Prostate gland (tissue), 2 donors: ENCODE measurements at regions not wholly inside any gene's neighbourhood (a gene's known extent, or its start where the extent isn't known, plus 50 kb on each side); places are given as distances from the start of the nearest gene placed in this dataset.

Experiments used
- DNase-seq: peaks from one replicate; pipeline ENCODE4 v3.0.0-alpha.2; 2019; ENCODE audit warnings: low spot score
- H3K27ac ChIP-seq, 2 donors: fragments of 200-600 bp; sonication (generic); 2 replicates each; pipeline ENCODE4 v1.5.1; 2017 to 2019
- H3K27me3 ChIP-seq: fragments of 200-600 bp; sonication (generic); replicated peaks from 2 replicates; pipeline ENCODE4 v1.5.1; 2019; ENCODE audit not compliant: insufficient read depth
- H3K36me3 ChIP-seq, 2 donors: fragments of 200-600 bp; sonication (generic); 1 replicate in 1 of 2; 2 replicates in 1 of 2; pipeline versions ENCODE4 v1.5.1 to v1.8.1; 2017 to 2019
- H3K4me1 ChIP-seq: fragments of 200-600 bp; sonication (generic); replicated peaks from 2 replicates; pipeline ENCODE4 v1.5.1; 2019
- H3K4me3 ChIP-seq, 2 donors: fragments of 200-600 bp; sonication (generic); 2 replicates each; pipeline ENCODE4 v1.5.1; 2017 to 2019
- H3K9me3 ChIP-seq: fragments of 200-600 bp; sonication (generic); 2 replicates; pipeline ENCODE4 v1.5.1; 2017
- POLR2A ChIP-seq: fragments of 450-650 bp; IDR thresholded peaks from one replicate; pipeline ENCODE4 v1.6.1; 2016; ENCODE audit warnings: antibody characterized with exemption, mild to moderate bottlenecking
- POLR2AphosphoS5 ChIP-seq: sonication (generic); formaldehyde crosslinking; IDR thresholded peaks from one replicate; pipeline ENCODE4 v1.6.1; 2017; ENCODE audit warnings: antibody characterized with exemption
- WGBS: methylation state at CpG from one replicate; pipeline ENCODE4 v1.1.5; 2018; 5-methylcytosine and 5-hydroxymethylcytosine counted together
- intact Hi-C: fragments of 100-400 bp; cut with DNase I; formaldehyde crosslinking; loops from one replicate; pipeline ENCODE4 v1.14.2; 2022
- TF ChIP-seq, protein P1 (sequence below), 4 experiments: fragments of 200-600 bp in 2 of 4; fragments of 450-650 bp in 2 of 4; sonication (generic) in 2 of 4; IDR thresholded peaks; 1 replicate in 3 of 4; 2 replicates in 1 of 4; pipeline ENCODE4 v1.5.1; 2016 to 2019; ENCODE audit warnings: antibody characterized with exemption in 4 of 4, mild to moderate bottlenecking in 2 of 4, moderate library complexity in 2 of 4

DNA sequence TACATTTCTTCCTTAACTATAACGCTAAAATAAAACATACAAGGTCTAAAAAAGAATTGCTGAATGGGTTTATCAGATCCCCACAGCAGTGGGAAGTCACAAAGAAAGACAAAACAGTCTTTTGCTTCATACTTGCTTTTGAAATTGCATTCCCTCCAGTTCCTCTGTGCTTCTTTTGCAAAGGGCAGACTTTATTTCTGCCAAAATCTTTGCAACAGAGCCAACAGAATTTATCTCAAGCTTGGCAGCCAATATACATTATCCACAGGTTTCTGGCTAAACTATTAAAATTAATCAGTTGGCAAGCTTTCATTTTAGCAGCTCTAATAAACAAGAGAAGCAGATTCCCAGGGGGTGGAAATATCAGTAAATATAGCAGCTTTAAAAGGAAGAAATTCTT, 378.9 kb upstream of the CA10 start:
- Histone ChIP-seq H3K27me3 (no peaks in the 10 kb centered on the region), H3K27ac (no peak overlapping the region), H3K9me3 (no peaks in the 10 kb centered on the region), H3K36me3 (no peaks in the 10 kb centered on the region), H3K4me1 (no peaks in the 10 kb centered on the region), H3K4me3 (no peak overlapping the region)
- 7% methylated on average over 1 of the region's 1 CpG for WGBS
- DNase-seq: no peak
- no peak for TF ChIP-seq POLR2A
- TF ChIP-seq, protein P1, sequence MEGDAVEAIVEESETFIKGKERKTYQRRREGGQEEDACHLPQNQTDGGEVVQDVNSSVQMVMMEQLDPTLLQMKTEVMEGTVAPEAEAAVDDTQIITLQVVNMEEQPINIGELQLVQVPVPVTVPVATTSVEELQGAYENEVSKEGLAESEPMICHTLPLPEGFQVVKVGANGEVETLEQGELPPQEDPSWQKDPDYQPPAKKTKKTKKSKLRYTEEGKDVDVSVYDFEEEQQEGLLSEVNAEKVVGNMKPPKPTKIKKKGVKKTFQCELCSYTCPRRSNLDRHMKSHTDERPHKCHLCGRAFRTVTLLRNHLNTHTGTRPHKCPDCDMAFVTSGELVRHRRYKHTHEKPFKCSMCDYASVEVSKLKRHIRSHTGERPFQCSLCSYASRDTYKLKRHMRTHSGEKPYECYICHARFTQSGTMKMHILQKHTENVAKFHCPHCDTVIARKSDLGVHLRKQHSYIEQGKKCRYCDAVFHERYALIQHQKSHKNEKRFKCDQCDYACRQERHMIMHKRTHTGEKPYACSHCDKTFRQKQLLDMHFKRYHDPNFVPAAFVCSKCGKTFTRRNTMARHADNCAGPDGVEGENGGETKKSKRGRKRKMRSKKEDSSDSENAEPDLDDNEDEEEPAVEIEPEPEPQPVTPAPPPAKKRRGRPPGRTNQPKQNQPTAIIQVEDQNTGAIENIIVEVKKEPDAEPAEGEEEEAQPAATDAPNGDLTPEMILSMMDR (IDR thresholded peaks at IDR 0.05): no peak
- no peak for TF ChIP-seq POLR2AphosphoS5
- intact Hi-C loops: no loop called here

DNA sequence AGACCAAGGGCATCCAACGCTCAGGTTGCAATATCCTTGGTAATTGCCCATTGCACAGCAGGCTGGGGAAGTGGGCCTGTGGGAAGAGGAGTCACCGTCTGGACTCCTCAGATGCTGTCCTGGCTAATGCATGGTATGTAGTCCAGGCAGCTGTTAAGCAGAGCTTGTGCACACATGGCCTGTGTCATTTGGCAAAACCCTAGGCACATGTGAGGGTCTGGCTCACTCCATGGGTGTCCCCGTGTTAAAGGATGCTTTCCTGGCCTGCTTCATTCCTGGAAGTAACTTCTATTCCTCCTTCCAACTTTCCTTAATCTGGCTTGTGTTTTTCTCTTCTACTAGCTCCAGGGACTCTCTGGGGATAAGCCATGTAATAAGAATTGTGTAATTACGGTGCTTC, 378.0 kb upstream of the CA10 start:
- H3K36me3 ChIP-seq: no peaks in the 10 kb centered on the region
- H3K27ac ChIP-seq: no peak overlapping the region
- WGBS: 61% methylated on average over 4 of the region's 4 CpGs
- intact Hi-C loops: no loop called here
- H3K27me3 ChIP-seq: no peaks in the 10 kb centered on the region
- no peak for DNase-seq
- TF ChIP-seq POLR2A (no peak), POLR2AphosphoS5 (no peak)
- TF ChIP-seq, protein P1 (IDR thresholded peaks at IDR 0.05): no peak
- no peak overlapping the region for H3K4me3 ChIP-seq
- H3K4me1 ChIP-seq: no peaks in the 10 kb centered on the region
- no peaks in the 10 kb centered on the region for H3K9me3 ChIP-seq

DNA sequence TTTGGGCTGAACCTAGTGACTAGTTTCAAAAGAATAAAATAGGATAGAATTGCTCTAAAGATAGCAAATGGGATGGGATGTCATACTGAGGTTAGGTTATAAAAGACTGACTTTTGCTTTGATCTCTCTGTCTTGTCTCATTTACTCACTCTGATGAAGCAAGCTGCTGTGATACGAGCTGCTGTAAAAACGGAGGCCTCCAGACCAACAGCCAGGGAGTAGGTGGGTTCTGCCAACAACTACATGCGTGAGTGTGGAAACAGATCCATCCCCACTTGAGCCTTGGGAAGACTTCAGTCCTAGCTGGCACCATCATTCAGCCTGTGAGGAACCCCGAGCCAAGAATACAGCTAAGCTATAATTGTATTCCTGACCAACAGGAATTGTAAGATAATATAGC, 373.9 kb upstream of the CA10 start:
- 59% methylated on average over 4 of the region's 4 CpGs for WGBS
- no peak for DNase-seq
- TF ChIP-seq POLR2AphosphoS5: no peak
- TF ChIP-seq, protein P1 (IDR thresholded peaks at IDR 0.05): no peak
- no peak for TF ChIP-seq POLR2A
- Histone ChIP-seq H3K9me3 (no peaks in the 10 kb centered on the region), H3K27ac (no peak overlapping the region), H3K36me3 (no peaks in the 10 kb centered on the region), H3K27me3 (no peaks in the 10 kb centered on the region), H3K4me1 (no peaks in the 10 kb centered on the region), H3K4me3 (no peak overlapping the region)
- intact Hi-C loops: no loop called here

DNA sequence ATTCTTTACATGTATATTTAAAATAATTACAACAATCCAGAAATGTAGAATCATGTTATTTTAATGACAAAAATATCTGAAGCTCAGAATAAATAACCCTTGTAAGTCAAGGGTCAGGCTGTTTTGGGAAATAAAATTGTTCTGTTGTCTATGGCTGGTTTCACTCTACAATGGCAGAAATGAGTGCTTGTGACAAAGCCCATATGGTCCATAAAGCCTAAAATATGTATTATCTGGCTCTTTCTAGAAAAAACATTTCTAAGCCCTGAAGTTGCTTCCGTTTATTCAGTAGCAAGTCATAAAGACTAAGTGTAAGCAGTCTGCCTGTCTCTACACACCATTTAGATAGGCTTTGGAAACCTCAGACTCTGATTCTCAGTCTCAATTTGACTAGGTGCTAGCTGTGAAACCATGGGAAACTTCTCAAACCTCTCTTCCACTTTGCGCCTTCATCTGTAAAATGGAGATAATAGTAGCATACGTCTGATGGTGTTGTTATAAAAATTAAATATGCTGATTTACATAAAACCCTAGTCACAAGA, 365.7 kb upstream of the CA10 start:
- Histone ChIP-seq H3K4me1 (no peaks in the 10 kb centered on the region), H3K27ac (no peak overlapping the region), H3K4me3 (no peak overlapping the region), H3K27me3 (no peaks in the 10 kb centered on the region), H3K36me3 (no peaks in the 10 kb centered on the region), H3K9me3 (no peaks in the 10 kb centered on the region)
- WGBS: 83% methylated on average over 3 of the region's 3 CpGs
- intact Hi-C loops: no loop called here
- TF ChIP-seq POLR2AphosphoS5 (no peak), POLR2A (no peak)
- TF ChIP-seq, protein P1 (IDR thresholded peaks at IDR 0.05): no peak
- DNase-seq: no peak

DNA sequence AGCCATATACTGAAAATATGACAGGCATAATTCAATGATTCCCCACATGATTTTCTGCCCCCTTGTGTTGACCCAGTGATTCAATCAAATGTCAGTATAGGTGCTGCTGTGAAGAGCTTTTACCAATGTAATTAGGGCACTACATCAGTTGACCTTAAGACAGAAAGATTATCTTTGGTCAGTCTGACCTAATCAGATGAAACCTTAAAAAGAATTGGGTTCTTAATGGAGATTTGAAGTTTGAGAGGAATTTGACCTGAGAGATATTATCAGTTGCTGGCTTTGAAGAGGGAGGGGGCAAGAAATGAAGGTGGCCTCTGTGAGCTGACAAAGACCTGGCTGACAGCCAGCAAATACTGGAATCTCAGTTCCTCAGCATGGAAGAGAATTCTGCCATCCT, 358.7 kb upstream of the CA10 start:
- Histone ChIP-seq H3K9me3 (no peaks in the 10 kb centered on the region), H3K4me1 (no peaks in the 10 kb centered on the region), H3K27ac (no peak overlapping the region), H3K36me3 (no peaks in the 10 kb centered on the region), H3K4me3 (no peak overlapping the region), H3K27me3 (no peaks in the 10 kb centered on the region)
- no peak for DNase-seq
- intact Hi-C loops: no loop called here
- TF ChIP-seq POLR2A (no peak), POLR2AphosphoS5 (no peak)
- TF ChIP-seq, protein P1 (IDR thresholded peaks at IDR 0.05): no peak
